SK-N-SH (cell line): ENCODE measurements at regions not wholly inside any gene's neighbourhood (a gene's known extent, or its start where the extent isn't known, plus 50 kb on each side); places are given as distances from the start of the nearest gene placed in this dataset.

ENCODE experiments used
- CTCF ChIA-PET: fragments of 300-600, 350-600 bp; formaldehyde crosslinking; extraction: SDS; loops from one replicate; lab custom pipeline; 2021; lab: Yijun Ruan, JAX
- POLR2A ChIA-PET: fragments of 350-600 bp; sonication (Branson Sonifier 250); formaldehyde crosslinking; extraction: SDS; loops from one replicate; lab custom pipeline; 2020; ENCODE audit warnings: antibody characterized with exemption, inconsistent platforms; lab: Yijun Ruan, JAX
- DNase-seq: peaks from one replicate; pipeline ENCODE4 v3.0.0; 2012
- H2AFZ ChIP-seq: fragments of 200-600 bp; sonication (generic); 2 replicates; pipeline ENCODE4 v1.8.1; 2016; ENCODE audit warnings: antibody characterized with exemption, mild to moderate bottlenecking, low read depth
- H3F3A ChIP-seq: fragments of 200-600 bp; sonication (generic); replicated peaks from 2 replicates; pipeline ENCODE3; 2016; ENCODE audit warnings: antibody characterized with exemption, mild to moderate bottlenecking; ENCODE audit not compliant: insufficient read depth
- H3K27ac ChIP-seq, 2 experiments: fragments of 200-500 bp in 1 of 2; fragments of 200-600 bp in 1 of 2; sonication (Bioruptor generic) in 1 of 2; sonication (generic), shearing (Covaris generic) in 1 of 2; 2 replicates each; pipeline versions ENCODE4 v1.5.1 to v1.6.1; 2014 to 2016; ENCODE audit warnings: low read depth in 2 of 2, inconsistent platforms in 1 of 2, low read length in 1 of 2, mild to moderate bottlenecking in 1 of 2, mixed read lengths in 1 of 2
- H3K27me3 ChIP-seq: fragments of 200-600 bp; sonication (generic), shearing (Covaris generic); 2 replicates; pipeline ENCODE4 v1.6.1; 2016; ENCODE audit warnings: mixed run types; ENCODE audit not compliant: insufficient read depth
- H3K36me3 ChIP-seq, 2 experiments: fragments of 200-500 bp in 1 of 2; fragments of 200-600 bp in 1 of 2; sonication (Bioruptor generic) in 1 of 2; sonication (generic) in 1 of 2; replicated peaks in 1 of 2; 2 replicates each; pipeline versions ENCODE3 to v1.5.1; 2014 to 2016; ENCODE audit warnings: low read length in 1 of 2, mild to moderate bottlenecking in 1 of 2; ENCODE audit not compliant: insufficient read depth in 2 of 2, control insufficient read depth in 1 of 2
- H3K4me1 ChIP-seq, 2 experiments: fragments of 200-500 bp in 1 of 2; fragments of 200-600 bp in 1 of 2; sonication (Bioruptor generic) in 1 of 2; sonication (generic), shearing (Covaris generic) in 1 of 2; 2 replicates each; pipeline versions ENCODE4 v1.5.1 to v1.6.1; 2014 to 2016; ENCODE audit warnings: low read depth in 1 of 2, low read length in 1 of 2, mixed run types in 1 of 2; ENCODE audit not compliant: insufficient read depth in 2 of 2, control insufficient read depth in 1 of 2
- H3K4me2 ChIP-seq: fragments of 200-600 bp; sonication (generic), shearing (Covaris generic); 2 replicates; pipeline ENCODE4 v1.6.1; 2017; ENCODE audit warnings: mixed run types
- H3K4me3 ChIP-seq, 2 experiments: fragments of 200-500 bp in 1 of 2; fragments of 200-600 bp in 1 of 2; sonication (Bioruptor generic) in 1 of 2; sonication (generic), shearing (Covaris generic) in 1 of 2; 2 replicates each; pipeline versions ENCODE4 v1.5.1 to v1.8.1; 2014 to 2016; ENCODE audit warnings: low read depth in 2 of 2, inconsistent platforms in 1 of 2, low read length in 1 of 2, mild to moderate bottlenecking in 1 of 2, mixed read lengths in 1 of 2, moderate library complexity in 1 of 2
- H3K79me2 ChIP-seq: fragments of 200-600 bp; sonication (generic); 2 replicates; pipeline ENCODE4 v1.8.1; 2017; ENCODE audit warnings: mild to moderate bottlenecking; ENCODE audit not compliant: insufficient read depth
- H3K9ac ChIP-seq: fragments of 200-600 bp; sonication (generic); 2 replicates; pipeline ENCODE4 v1.6.1; 2017; ENCODE audit warnings: mixed run types
- H3K9me2 ChIP-seq: fragments of 200-600 bp; sonication (generic); 2 replicates; pipeline ENCODE4 v1.6.1; 2017; ENCODE audit warnings: mixed run types
- H3K9me3 ChIP-seq: fragments of 200-600 bp; sonication (generic); 2 replicates; pipeline ENCODE4 v1.6.1; 2017; ENCODE audit warnings: mixed run types, mild to moderate bottlenecking, moderate library complexity
- H4K20me1 ChIP-seq: fragments of 200-600 bp; sonication (generic); 2 replicates; pipeline ENCODE4 v1.6.1; 2017; ENCODE audit warnings: mild to moderate bottlenecking, mixed run types; ENCODE audit not compliant: insufficient read depth
- ELF1 ChIP-seq: IDR thresholded peaks from 2 replicates; pipeline ENCODE4 v1.4.0; 2012
- EP300 ChIP-seq, 2 experiments: IDR thresholded peaks; 2 replicates each; pipeline versions ENCODE4 v1.4.0 to v1.6.1; 2012; ENCODE audit warnings: borderline replicate concordance in 1 of 2, low read depth in 1 of 2, low read length in 1 of 2
- EZH2phosphoT487 ChIP-seq: fragments of 200-600 bp; sonication (generic); IDR thresholded peaks from 2 replicates; pipeline ENCODE4 v1.6.1; 2017; ENCODE audit warnings: low read depth, mixed run types, mild to moderate bottlenecking, antibody characterized with exemption, moderate library complexity, borderline replicate concordance
- FOXM1 ChIP-seq: IDR thresholded peaks from 2 replicates; pipeline ENCODE4 v1.4.0; 2012; ENCODE audit warnings: low read depth, mild to moderate bottlenecking
- GATA2 ChIP-seq: sonication (generic); formaldehyde crosslinking; IDR thresholded peaks from 2 replicates; pipeline ENCODE4 v1.5.0; 2020; ENCODE audit warnings: mild to moderate bottlenecking, missing genetic modification reagents
- IRF3 ChIP-seq: fragments of 150-350 bp; IDR thresholded peaks from 2 replicates; pipeline ENCODE4 v1.6.1; 2016; ENCODE audit warnings: mild to moderate bottlenecking, low read depth, low read length
- JUND ChIP-seq: IDR thresholded peaks from 2 replicates; pipeline ENCODE4 v1.4.0; 2012
- MAX ChIP-seq: IDR thresholded peaks from 2 replicates; pipeline ENCODE4 v1.4.0; 2012; ENCODE audit warnings: low read depth
- POLR2AphosphoS5 ChIP-seq: IDR thresholded peaks from 2 replicates; pipeline ENCODE4 v1.6.1; 2012; ENCODE audit warnings: low read depth, low read length
- RCOR1 ChIP-seq: fragments of 150-350 bp; IDR thresholded peaks from 2 replicates; pipeline ENCODE4 v1.6.1; 2017; ENCODE audit warnings: antibody characterized with exemption, low read length
- RXRA ChIP-seq: IDR thresholded peaks from 2 replicates; pipeline ENCODE4 v1.4.0; 2012; ENCODE audit warnings: low read depth, mild to moderate bottlenecking, borderline replicate concordance
- SIN3A ChIP-seq: IDR thresholded peaks from 2 replicates; pipeline ENCODE4 v1.6.1; 2012; ENCODE audit warnings: low read depth, mild to moderate bottlenecking, low read length, moderate library complexity, borderline replicate concordance
- TAF1 ChIP-seq: IDR thresholded peaks from 2 replicates; pipeline ENCODE4 v1.6.1; 2012; ENCODE audit warnings: low read depth, mild to moderate bottlenecking, low read length, moderate library complexity, borderline replicate concordance
- TCF12 ChIP-seq: IDR thresholded peaks from 2 replicates; pipeline ENCODE4 v1.4.0; 2012
- USF1 ChIP-seq: IDR thresholded peaks from 2 replicates; pipeline ENCODE4 v1.4.0; 2012; ENCODE audit warnings: low read depth, borderline replicate concordance
- ZBTB33 ChIP-seq: IDR thresholded peaks from 2 replicates; pipeline ENCODE4 v1.4.0; 2012; ENCODE audit warnings: low read depth, borderline replicate concordance
- WGBS: methylation state at CpG from one replicate; pipeline ENCODE4 v1.1.6; 2017; ENCODE audit warnings: low lambda C conversion rate; 5-methylcytosine and 5-hydroxymethylcytosine counted together
- TF ChIP-seq, protein P1 (sequence below): IDR thresholded peaks from 2 replicates; pipeline ENCODE4; 2012
- TF ChIP-seq, protein P2 (sequence below): IDR thresholded peaks from 2 replicates; pipeline ENCODE4 v1.6.1; 2012; ENCODE audit warnings: mild to moderate bottlenecking, low read depth, low read length, moderate library complexity
- TF ChIP-seq, protein P3 (sequence below): fragments of 150-350 bp; IDR thresholded peaks from 2 replicates; pipeline ENCODE4 v1.6.1; 2017; ENCODE audit warnings: antibody characterized with exemption, low read length, low read depth, borderline replicate concordance

DNA sequence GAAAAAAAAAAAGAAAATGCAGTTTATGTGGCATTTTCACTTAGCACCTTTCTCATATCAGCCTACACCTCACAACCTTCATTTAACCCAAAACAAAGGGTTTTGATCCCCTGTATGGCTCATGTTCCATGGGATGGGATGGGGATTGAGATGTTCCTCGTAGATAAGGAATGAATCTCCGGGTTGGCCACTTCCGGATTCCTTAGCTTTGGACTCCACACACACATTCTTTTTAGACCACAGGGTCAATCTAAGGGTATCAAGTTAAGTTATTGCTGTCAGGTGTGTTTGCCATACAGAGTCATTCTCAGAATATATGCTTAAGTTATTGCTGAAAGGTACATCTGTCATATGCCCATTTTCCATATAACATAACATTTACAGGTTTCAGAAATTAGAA, 301.4 kb upstream of the TGFBR2 start:
- no peaks in the 10 kb centered on the region for H3K36me3 ChIP-seq
- H3K9me3 ChIP-seq: no peaks in the 10 kb centered on the region
- no peak overlapping the region for H3K4me3 ChIP-seq
- WGBS: 76% methylated on average over 3 of the region's 3 CpGs
- no peaks in the 10 kb centered on the region for H3K9me2 ChIP-seq
- ChIA-PET POLR2A (no interaction called here), CTCF (no interaction called here)
- no peak overlapping the region for H3K9ac ChIP-seq
- H3K27ac ChIP-seq: no peak overlapping the region
- H3K79me2 ChIP-seq: no peaks in the 10 kb centered on the region
- no peaks in the 10 kb centered on the region for H3K27me3 ChIP-seq
- H2AFZ ChIP-seq: no peak overlapping the region
- no peaks in the 10 kb centered on the region for H3K4me1 ChIP-seq
- TF ChIP-seq, protein P1, sequence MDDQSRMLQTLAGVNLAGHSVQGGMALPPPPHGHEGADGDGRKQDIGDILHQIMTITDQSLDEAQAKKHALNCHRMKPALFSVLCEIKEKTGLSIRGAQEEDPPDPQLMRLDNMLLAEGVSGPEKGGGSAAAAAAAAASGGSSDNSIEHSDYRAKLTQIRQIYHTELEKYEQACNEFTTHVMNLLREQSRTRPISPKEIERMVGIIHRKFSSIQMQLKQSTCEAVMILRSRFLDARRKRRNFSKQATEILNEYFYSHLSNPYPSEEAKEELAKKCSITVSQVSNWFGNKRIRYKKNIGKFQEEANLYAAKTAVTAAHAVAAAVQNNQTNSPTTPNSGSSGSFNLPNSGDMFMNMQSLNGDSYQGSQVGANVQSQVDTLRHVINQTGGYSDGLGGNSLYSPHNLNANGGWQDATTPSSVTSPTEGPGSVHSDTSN: no peak
- TF ChIP-seq EP300 (IDR thresholded peaks at IDR 0.05; ENCODE audit: borderline replicate concordance in 1 of 2, low read depth in 1 of 2, low read length in 1 of 2): no peak
- no peak for TF ChIP-seq RXRA
- TF ChIP-seq ELF1: no peak
- TF ChIP-seq TCF12: no peak
- no peak for TF ChIP-seq SIN3A
- TF ChIP-seq POLR2AphosphoS5: no peak
- TF ChIP-seq IRF3: no peak
- TF ChIP-seq JUND: no peak
- TF ChIP-seq RCOR1: no peak
- TF ChIP-seq TAF1: no peak
- TF ChIP-seq USF1: no peak
- TF ChIP-seq MAX: no peak
- TF ChIP-seq EZH2phosphoT487: no peak
- TF ChIP-seq FOXM1: no peak
- TF ChIP-seq, protein P2, sequence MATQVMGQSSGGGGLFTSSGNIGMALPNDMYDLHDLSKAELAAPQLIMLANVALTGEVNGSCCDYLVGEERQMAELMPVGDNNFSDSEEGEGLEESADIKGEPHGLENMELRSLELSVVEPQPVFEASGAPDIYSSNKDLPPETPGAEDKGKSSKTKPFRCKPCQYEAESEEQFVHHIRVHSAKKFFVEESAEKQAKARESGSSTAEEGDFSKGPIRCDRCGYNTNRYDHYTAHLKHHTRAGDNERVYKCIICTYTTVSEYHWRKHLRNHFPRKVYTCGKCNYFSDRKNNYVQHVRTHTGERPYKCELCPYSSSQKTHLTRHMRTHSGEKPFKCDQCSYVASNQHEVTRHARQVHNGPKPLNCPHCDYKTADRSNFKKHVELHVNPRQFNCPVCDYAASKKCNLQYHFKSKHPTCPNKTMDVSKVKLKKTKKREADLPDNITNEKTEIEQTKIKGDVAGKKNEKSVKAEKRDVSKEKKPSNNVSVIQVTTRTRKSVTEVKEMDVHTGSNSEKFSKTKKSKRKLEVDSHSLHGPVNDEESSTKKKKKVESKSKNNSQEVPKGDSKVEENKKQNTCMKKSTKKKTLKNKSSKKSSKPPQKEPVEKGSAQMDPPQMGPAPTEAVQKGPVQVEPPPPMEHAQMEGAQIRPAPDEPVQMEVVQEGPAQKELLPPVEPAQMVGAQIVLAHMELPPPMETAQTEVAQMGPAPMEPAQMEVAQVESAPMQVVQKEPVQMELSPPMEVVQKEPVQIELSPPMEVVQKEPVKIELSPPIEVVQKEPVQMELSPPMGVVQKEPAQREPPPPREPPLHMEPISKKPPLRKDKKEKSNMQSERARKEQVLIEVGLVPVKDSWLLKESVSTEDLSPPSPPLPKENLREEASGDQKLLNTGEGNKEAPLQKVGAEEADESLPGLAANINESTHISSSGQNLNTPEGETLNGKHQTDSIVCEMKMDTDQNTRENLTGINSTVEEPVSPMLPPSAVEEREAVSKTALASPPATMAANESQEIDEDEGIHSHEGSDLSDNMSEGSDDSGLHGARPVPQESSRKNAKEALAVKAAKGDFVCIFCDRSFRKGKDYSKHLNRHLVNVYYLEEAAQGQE: no peak
- TF ChIP-seq GATA2 (CRISPR knock-in tag): no peak
- no peak for TF ChIP-seq ZBTB33
- TF ChIP-seq, protein P3, sequence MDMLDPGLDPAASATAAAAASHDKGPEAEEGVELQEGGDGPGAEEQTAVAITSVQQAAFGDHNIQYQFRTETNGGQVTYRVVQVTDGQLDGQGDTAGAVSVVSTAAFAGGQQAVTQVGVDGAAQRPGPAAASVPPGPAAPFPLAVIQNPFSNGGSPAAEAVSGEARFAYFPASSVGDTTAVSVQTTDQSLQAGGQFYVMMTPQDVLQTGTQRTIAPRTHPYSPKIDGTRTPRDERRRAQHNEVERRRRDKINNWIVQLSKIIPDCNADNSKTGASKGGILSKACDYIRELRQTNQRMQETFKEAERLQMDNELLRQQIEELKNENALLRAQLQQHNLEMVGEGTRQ: no peak
- no peaks in the 10 kb centered on the region for H4K20me1 ChIP-seq
- DNase-seq: no peak
- H3F3A ChIP-seq: peaks cover under 1% of the 10 kb centered on the region
- no peak overlapping the region for H3K4me2 ChIP-seq
